ENCODE measurements at regions not wholly inside any gene's neighbourhood (a gene's known extent, or its start where the extent isn't known, plus 50 kb on each side); places are given as distances from the start of the nearest gene placed in this dataset.

GRCh38 chr3:161444694-161445077, 51.9 kb upstream of the OTOL1 start:
- intact Hi-C loops (cut with DNase I; ENCODE audit: low total_unique reads) = no loop called here

DNA sequence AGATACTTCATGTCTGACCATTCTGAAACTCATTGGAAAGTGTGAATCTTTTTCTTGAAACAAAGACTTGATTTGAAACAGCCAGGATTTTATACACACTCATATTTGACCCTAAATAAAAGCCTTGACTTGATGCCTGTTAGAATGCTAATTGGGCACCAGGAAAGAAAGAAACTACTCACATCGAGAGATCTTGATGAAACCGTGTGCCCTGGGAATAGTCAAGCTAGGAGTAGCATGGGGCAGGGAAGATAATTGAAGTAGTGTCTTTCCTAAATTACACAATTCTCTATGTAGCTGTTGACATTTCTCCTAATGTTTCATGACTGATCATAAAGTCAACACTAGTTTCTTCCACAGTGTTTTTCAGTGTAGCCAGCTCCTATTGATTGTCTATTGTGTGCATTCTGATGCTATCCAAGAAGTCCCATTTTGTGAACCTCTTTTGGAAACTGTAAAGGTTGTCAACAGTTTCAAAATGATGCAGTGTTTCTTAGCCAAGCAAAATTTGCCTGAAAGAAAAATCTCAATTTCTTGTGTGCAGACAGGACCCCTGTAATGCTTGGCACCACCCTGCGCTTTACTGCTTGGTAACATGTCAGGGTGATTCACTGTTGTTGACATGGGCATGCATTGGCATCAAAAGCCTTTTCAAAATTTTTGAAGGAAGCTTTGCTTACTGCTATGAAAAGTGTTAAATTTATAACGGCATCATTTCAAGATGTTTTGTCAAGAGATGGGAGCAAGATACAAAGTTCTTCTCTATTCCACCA, 52.5 kb upstream of the OTOL1 start:
- no peak for DNase-seq
- Histone ChIP-seq H3K4me3 (no peak overlapping the region), H3K27me3 (no peaks in the 10 kb centered on the region), H3K4me1 (peaks cover 0 to 10% (median 0%) of the 10 kb centered on the region in 4 donors), H3K36me3 (no peaks in the 10 kb centered on the region), H3K27ac (no peak overlapping the region), H3K9me3 (no peaks in the 10 kb centered on the region)
- TF ChIP-seq, protein P1, sequence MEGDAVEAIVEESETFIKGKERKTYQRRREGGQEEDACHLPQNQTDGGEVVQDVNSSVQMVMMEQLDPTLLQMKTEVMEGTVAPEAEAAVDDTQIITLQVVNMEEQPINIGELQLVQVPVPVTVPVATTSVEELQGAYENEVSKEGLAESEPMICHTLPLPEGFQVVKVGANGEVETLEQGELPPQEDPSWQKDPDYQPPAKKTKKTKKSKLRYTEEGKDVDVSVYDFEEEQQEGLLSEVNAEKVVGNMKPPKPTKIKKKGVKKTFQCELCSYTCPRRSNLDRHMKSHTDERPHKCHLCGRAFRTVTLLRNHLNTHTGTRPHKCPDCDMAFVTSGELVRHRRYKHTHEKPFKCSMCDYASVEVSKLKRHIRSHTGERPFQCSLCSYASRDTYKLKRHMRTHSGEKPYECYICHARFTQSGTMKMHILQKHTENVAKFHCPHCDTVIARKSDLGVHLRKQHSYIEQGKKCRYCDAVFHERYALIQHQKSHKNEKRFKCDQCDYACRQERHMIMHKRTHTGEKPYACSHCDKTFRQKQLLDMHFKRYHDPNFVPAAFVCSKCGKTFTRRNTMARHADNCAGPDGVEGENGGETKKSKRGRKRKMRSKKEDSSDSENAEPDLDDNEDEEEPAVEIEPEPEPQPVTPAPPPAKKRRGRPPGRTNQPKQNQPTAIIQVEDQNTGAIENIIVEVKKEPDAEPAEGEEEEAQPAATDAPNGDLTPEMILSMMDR (IDR thresholded peaks at IDR 0.05) = no peak
- intact Hi-C loops (cut with DNase I; ENCODE audit: low total_unique reads) = no loop called here

More at GRCh38 chr3:161444694-161445077, 51.9 kb upstream of the OTOL1 start:
- H3K4me1 ChIP-seq = peaks cover 0 to 10% (median 0%) of the 10 kb centered on the region in 4 donors
- no peaks in the 10 kb centered on the region for H3K27me3 ChIP-seq
- H3K27ac ChIP-seq = no peak overlapping the region
- no peak overlapping the region for H3K4me3 ChIP-seq
- DNase-seq = no peak
- H3K9me3 ChIP-seq = no peaks in the 10 kb centered on the region
- TF ChIP-seq, protein P1 (IDR thresholded peaks at IDR 0.05) = no peak
- no peaks in the 10 kb centered on the region for H3K36me3 ChIP-seq

GRCh38 chr3:161430307-161430706, 59.0 kb upstream of the SPTSSB start:
- TF ChIP-seq, protein P1 (IDR thresholded peaks at IDR 0.05) = no peak
- no peak overlapping the region for H3K4me3 ChIP-seq
- no peaks in the 10 kb centered on the region for H3K27me3 ChIP-seq
- intact Hi-C loops (cut with DNase I; ENCODE audit: low total_unique reads) = no loop called here
- no peaks in the 10 kb centered on the region for H3K9me3 ChIP-seq
- H3K27ac ChIP-seq = no peak overlapping the region
- no peaks in the 10 kb centered on the region for H3K36me3 ChIP-seq
- H3K4me1 ChIP-seq = no peaks in the 10 kb centered on the region
- no peak for DNase-seq

DNA sequence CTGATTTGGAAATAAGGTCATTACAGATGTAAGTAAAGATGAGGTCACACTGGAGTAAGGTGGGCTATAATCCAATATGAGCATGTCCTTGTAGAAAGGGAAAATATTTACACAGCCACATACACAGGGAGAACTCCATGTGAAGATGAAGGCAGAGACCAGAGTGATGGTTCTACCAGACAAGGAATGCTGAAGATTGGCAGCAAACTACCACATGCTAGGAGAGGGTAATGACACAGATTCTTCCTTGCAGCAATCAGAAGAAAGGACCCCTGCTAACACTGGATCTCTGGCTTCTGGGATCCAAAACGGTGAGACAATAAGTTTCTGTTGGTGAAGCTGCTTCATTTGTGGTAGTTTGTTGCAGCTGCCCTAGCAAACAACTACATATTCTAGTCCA, 56.0 kb upstream of the SPTSSB start:
- intact Hi-C loops (cut with DNase I; ENCODE audit: low total_unique reads) = no loop called here
- TF ChIP-seq, protein P1 (IDR thresholded peaks at IDR 0.05) = no peak
- Histone ChIP-seq H3K4me3 (no peak overlapping the region), H3K4me1 (no peaks in the 10 kb centered on the region), H3K27ac (no peak overlapping the region), H3K36me3 (no peaks in the 10 kb centered on the region), H3K9me3 (no peaks in the 10 kb centered on the region), H3K27me3 (no peaks in the 10 kb centered on the region)
- DNase-seq = no peak

GRCh38 chr3:161426758-161427157, 55.4 kb upstream of the SPTSSB start:
- Histone ChIP-seq H3K36me3 (no peaks in the 10 kb centered on the region), H3K4me3 (no peak overlapping the region), H3K4me1 (no peaks in the 10 kb centered on the region), H3K27ac (no peak overlapping the region), H3K27me3 (no peaks in the 10 kb centered on the region), H3K9me3 (no peaks in the 10 kb centered on the region)
- TF ChIP-seq, protein P1 (IDR thresholded peaks at IDR 0.05) = no peak
- DNase-seq = no peak
- intact Hi-C loops (cut with DNase I; ENCODE audit: low total_unique reads) = no loop called here

All from tibial artery (tissue), 4 donors.